Astrocyte (in vitro differentiated cells and primary cell): ENCODE measurements at regions not wholly inside any gene's neighbourhood (a gene's known extent, or its start where the extent isn't known, plus 50 kb on each side); places are given as distances from the start of the nearest gene placed in this dataset.

Source experiments
- CTCF ChIP-seq: IDR thresholded peaks from 2 replicates; pipeline ENCODE4 v1.5.1; 2011; ENCODE audit warnings: low read depth, mild to moderate bottlenecking, inconsistent platforms, low read length, moderate library complexity; ENCODE audit not compliant: insufficient read depth
- EZH2 ChIP-seq: IDR thresholded peaks from 2 replicates; pipeline ENCODE4 v1.6.1; 2012; ENCODE audit warnings: mild to moderate bottlenecking, low read length, inconsistent platforms; ENCODE audit not compliant: insufficient read depth

GRCh38 chr2:221943076-221943810 lies 355.6 kb downstream of the PAX3 start:
- TF ChIP-seq CTCF (no peak), EZH2 (no peak)
